ENCODE measurements at regions not wholly inside any gene's neighbourhood (a gene's known extent, or its start where the extent isn't known, plus 50 kb on each side); places are given as distances from the start of the nearest gene placed in this dataset.

GRCh38 chr2:111687911-111688310, 196.1 kb downstream of the ANAPC1 start:
- no peak for DNase-seq
- Histone ChIP-seq H3K36me3 (no peaks in the 10 kb centered on the region), H3K4me3 (no peak overlapping the region), H3K27me3 (no peaks in the 10 kb centered on the region), H3K4me1 (no peaks in the 10 kb centered on the region), H3K27ac (no peak overlapping the region), H3K9me3 (no peaks in the 10 kb centered on the region)
- TF ChIP-seq CTCF (IDR thresholded peaks at IDR 0.05), result no peak
- no peak for TF ChIP-seq POLR2A (IDR thresholded peaks at IDR 0.05)

- TF ChIP-seq POLR2A (IDR thresholded peaks at IDR 0.05), result no peak
- no peak for TF ChIP-seq CTCF (IDR thresholded peaks at IDR 0.05)
- no peak overlapping the region for H3K27ac ChIP-seq
Measured at GRCh38 chr2:111688482-111688881, 195.5 kb downstream of the ANAPC1 start.

GRCh38 chr2:111689174-111689573, 194.8 kb downstream of the ANAPC1 start:
- no peaks in the 10 kb centered on the region for H3K9me3 ChIP-seq
- no peak overlapping the region for H3K27ac ChIP-seq
- no peak overlapping the region for H3K4me3 ChIP-seq
- H3K4me1 ChIP-seq, result no peaks in the 10 kb centered on the region
- DNase-seq, result no peak
- TF ChIP-seq CTCF (IDR thresholded peaks at IDR 0.05) (no peak), POLR2A (IDR thresholded peaks at IDR 0.05) (no peak)
- no peaks in the 10 kb centered on the region for H3K36me3 ChIP-seq
- no peaks in the 10 kb centered on the region for H3K27me3 ChIP-seq

More at GRCh38 chr2:111688482-111688881, 195.5 kb downstream of the ANAPC1 start:
- Histone ChIP-seq H3K4me1 (no peaks in the 10 kb centered on the region), H3K9me3 (no peaks in the 10 kb centered on the region), H3K36me3 (no peaks in the 10 kb centered on the region), H3K27me3 (no peaks in the 10 kb centered on the region), H3K4me3 (no peak overlapping the region)
- DNase-seq, result no peak

- H3K27ac ChIP-seq, result no peak overlapping the region
- no peak for DNase-seq
Measured at GRCh38 chr2:111689941-111690340, 194.1 kb downstream of the ANAPC1 start.

GRCh38 chr2:111691164-111691875, 192.7 kb downstream of the ANAPC1 start:
- Histone ChIP-seq H3K27ac (no peak overlapping the region), H3K36me3 (no peaks in the 10 kb centered on the region), H3K4me3 (no peak overlapping the region), H3K27me3 (no peaks in the 10 kb centered on the region), H3K9me3 (no peaks in the 10 kb centered on the region), H3K4me1 (no peaks in the 10 kb centered on the region)
- DNase-seq, result no peak
- no peak for TF ChIP-seq POLR2A (IDR thresholded peaks at IDR 0.05)
- no peak for TF ChIP-seq CTCF (IDR thresholded peaks at IDR 0.05)

More at GRCh38 chr2:111689941-111690340, 194.1 kb downstream of the ANAPC1 start:
- H3K4me3 ChIP-seq, result no peak overlapping the region
- H3K9me3 ChIP-seq, result no peaks in the 10 kb centered on the region
- no peaks in the 10 kb centered on the region for H3K4me1 ChIP-seq
- no peaks in the 10 kb centered on the region for H3K27me3 ChIP-seq
- no peaks in the 10 kb centered on the region for H3K36me3 ChIP-seq
- TF ChIP-seq POLR2A (IDR thresholded peaks at IDR 0.05) (no peak), CTCF (IDR thresholded peaks at IDR 0.05) (no peak)

Measured in Peyer's patch (tissue), 4 donors.